ENCODE measurements at regions not wholly inside any gene's neighbourhood (a gene's known extent, or its start where the extent isn't known, plus 50 kb on each side); places are given as distances from the start of the nearest gene placed in this dataset.
A peak's percentile ranks its signal among the peaks of the same experiment; 100 is the strongest.

DNA sequence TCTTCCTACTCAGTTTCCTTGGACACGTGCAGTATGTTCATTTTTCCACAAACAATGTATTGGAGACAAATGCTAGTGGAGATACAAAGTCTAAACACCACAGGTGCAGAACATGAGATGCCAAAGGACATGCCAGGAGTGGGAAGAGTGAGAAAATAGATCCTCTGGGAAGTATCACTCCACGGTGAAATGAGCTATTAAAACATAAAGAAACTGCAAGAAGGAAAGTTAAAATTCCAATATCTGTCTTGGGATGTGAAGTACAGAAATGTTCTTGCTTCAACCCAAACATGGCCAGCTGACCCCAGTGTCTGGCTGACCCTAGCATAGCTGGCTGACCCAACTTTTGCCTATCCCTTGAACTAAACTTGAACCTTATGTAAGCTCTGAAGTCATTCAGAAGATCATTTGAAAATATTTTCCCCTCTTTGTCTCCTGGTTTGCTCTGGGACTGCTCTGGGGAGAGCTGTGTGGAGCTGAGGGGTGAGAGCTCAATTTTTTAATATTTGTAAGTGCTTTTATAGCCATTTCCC is 59.5 kb downstream of the FZD1 start:
- no peak overlapping the region for H3K4me3 ChIP-seq (ENCODE audit: low read length)
- TF ChIP-seq, protein P1, sequence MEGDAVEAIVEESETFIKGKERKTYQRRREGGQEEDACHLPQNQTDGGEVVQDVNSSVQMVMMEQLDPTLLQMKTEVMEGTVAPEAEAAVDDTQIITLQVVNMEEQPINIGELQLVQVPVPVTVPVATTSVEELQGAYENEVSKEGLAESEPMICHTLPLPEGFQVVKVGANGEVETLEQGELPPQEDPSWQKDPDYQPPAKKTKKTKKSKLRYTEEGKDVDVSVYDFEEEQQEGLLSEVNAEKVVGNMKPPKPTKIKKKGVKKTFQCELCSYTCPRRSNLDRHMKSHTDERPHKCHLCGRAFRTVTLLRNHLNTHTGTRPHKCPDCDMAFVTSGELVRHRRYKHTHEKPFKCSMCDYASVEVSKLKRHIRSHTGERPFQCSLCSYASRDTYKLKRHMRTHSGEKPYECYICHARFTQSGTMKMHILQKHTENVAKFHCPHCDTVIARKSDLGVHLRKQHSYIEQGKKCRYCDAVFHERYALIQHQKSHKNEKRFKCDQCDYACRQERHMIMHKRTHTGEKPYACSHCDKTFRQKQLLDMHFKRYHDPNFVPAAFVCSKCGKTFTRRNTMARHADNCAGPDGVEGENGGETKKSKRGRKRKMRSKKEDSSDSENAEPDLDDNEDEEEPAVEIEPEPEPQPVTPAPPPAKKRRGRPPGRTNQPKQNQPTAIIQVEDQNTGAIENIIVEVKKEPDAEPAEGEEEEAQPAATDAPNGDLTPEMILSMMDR (conservative IDR thresholded peaks at IDR 0.05; ENCODE audit: low read length), result no peak
- no peak for DNase-seq (ENCODE audit: low read depth)

DNA sequence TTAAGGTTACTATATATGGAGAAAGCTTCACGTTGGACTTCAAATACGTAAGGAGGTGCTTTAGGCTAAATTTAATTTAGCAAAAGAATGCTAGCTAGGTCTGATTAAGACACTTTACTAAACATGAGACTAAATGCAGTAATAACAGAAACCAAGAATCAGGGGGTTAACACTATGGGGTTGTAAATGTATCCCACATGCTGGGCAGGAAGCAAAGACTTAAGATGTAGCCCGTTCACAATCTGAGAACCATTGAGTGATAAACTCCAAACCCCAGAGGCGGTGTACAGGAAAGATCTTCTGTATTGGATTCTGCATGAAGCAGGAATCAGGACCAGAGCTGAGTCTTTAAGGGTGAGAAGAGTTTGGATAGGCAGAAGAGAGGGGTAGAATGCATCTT is 60.4 kb downstream of the FZD1 start:
- no peak overlapping the region for H3K4me3 ChIP-seq (ENCODE audit: low read length)
- TF ChIP-seq, protein P1 (conservative IDR thresholded peaks at IDR 0.05; ENCODE audit: low read length), result no peak
- DNase-seq (ENCODE audit: low read depth), result no peak

DNA sequence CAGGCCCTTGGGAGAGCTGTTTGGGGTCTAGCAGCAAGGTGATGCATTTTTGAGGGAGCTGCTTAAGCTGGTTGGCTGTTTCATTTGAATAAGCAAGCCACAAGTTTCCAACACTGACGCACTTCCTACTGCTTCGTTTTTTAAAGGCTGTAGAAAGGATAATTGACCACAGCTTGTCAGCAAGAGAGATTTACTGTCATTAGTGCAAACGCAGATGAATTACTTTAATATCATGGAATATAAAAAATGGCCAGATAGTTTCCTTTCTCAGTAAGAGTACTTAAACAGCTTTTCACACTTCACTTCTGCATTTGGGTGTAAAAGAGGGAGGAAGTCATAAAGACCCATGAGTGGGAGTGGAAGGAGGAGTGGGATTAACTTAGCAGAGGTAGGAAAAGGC is 61.5 kb downstream of the FZD1 start:
- peak; percentile 29 for DNase-seq (ENCODE audit: low read depth)
- H3K4me3 ChIP-seq (ENCODE audit: low read length), result no peak overlapping the region

DNA sequence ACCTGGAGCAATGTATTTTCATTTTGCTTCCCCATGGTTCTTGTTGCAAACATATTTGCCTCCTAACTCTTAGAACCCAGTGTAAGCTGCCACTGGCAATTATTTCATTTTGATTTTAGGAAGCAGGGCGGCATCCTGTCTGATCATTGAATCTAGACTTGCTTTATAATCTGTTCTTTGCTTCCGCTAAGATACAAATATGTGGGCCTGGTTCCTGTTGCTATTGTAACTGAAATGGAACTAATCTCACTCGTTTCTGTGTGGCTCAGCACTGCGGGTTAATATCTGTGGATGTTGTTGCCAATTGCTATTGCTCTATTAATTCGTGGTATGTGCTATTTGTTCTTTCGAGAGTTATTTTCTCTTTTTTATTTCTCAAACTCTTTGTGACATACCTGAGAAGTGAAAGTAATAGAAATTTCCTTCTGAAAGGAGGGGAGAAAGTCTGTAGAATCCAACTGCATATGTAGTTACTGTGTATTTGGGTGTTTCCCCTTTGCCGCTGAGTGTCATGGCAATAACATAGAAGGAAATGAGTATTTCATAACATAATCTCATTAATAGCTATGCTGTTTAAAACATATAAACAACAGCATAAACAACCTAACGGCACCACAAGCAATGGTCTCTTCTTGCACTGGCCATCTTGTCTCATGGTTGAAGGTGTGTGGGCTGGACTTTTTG is 62.4 kb downstream of the FZD1 start:
- no peak overlapping the region for H3K4me3 ChIP-seq (ENCODE audit: low read length)
- TF ChIP-seq, protein P1 (conservative IDR thresholded peaks at IDR 0.05; ENCODE audit: low read length), result no peak
- no peak for DNase-seq (ENCODE audit: low read depth)

More for the DNA sequence above, 61.5 kb downstream of the FZD1 start:
- TF ChIP-seq, protein P1 (conservative IDR thresholded peaks at IDR 0.05; ENCODE audit: low read length), result no peak

DNA sequence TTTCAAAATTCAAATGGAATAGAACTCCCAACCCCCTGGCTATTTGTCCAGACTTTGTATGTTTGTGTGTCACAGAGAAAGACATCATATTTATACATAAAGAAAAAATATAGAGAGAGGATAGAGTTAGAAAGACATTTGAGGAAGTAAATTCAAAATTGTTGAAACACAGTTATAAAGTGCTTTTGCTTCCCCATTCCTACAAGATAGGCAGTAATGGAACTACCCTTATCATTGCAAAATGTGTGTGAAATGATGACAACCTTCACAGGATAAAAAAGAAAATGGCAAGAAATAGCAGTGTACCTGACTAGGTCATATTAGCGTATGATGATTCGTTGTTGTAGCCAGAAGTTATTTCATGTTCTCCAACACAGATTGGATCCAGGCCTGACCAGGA is 63.1 kb downstream of the FZD1 start:
- H3K4me3 ChIP-seq (ENCODE audit: low read length), result no peak overlapping the region
- TF ChIP-seq, protein P1 (conservative IDR thresholded peaks at IDR 0.05; ENCODE audit: low read length), result no peak
- DNase-seq (ENCODE audit: low read depth), result no peak

DNA sequence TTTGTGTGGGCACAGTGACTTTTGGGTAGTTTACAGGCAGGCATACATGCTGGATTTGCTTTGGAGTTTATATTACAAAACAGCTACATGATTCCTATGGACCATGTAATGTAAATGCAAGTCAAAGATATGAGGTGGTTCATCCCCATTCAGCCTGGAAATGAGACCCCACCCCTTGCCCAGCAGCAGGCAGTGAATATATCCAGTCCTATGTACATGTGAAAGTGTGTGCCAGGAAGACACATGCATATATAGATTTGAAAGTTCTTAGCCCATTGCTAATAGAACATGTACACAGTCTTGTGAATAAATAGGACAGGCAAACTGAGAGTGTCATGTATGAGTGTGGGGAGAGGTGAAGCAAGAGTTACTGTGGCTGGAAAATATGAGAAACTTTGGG is 65.3 kb downstream of the FZD1 start:
- TF ChIP-seq, protein P1 (conservative IDR thresholded peaks at IDR 0.05; ENCODE audit: low read length), result no peak
- no peak for DNase-seq (ENCODE audit: low read depth)
- no peak overlapping the region for H3K4me3 ChIP-seq (ENCODE audit: low read length)

DNA sequence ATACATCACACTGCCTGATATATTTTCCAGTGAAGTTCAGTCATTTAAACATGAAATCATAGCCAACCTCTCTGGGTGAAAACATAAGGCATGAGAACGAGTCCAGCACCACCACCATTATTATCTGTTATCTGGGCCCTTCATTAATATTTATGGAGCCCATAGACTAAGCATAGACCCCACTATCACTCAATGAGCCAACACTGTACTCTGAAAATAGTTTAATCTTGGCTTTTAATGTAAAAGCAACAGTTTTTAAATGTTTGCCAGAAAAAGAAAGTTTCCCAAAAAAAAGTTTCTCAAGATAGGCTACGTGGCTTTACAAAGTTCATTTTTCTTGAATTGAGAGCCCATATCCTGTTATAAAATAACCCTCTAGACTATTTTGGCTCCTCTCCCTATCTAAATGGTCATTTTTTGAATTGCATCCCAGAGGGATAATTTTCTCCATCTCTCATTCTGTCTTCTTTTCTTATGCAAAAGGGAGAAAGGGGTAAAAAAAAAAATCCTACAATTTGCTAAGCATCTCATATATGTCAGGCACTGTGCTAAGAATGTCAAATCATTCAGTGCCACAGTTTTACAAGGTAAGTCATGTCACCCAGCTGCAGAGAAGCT is 66.1 kb downstream of the FZD1 start:
- TF ChIP-seq, protein P1 (conservative IDR thresholded peaks at IDR 0.05; ENCODE audit: low read length), result no peak
- no peak for DNase-seq (ENCODE audit: low read depth)
- H3K4me3 ChIP-seq (ENCODE audit: low read length), result no peak overlapping the region

Measured in AG10803 (cell line).